Ovary (tissue), 3 donors: ENCODE measurements at regions not wholly inside any gene's neighbourhood (a gene's known extent, or its start where the extent isn't known, plus 50 kb on each side); places are given as distances from the start of the nearest gene placed in this dataset.

Experiments
- EP300 ChIP-seq: sonication (generic); formaldehyde crosslinking; IDR thresholded peaks from one replicate; pipeline ENCODE4 v1.6.1; 2017; ENCODE audit warnings: antibody characterized with exemption
- POLR2A ChIP-seq: fragments of 450-650 bp; IDR thresholded peaks from one replicate; pipeline ENCODE4 v1.6.1; 2017; ENCODE audit warnings: antibody characterized with exemption, mild to moderate bottlenecking, moderate library complexity
- TF ChIP-seq, protein P1 (sequence below), 3 donors: fragments of 450-650 bp in 2 of 3; fragments of 200-600 bp in 1 of 3; IDR thresholded peaks; one replicate each; pipeline versions ENCODE4 v1.5.1 to v1.8.0; 2016 to 2022; ENCODE audit warnings: antibody characterized with exemption in 3 of 3, mild to moderate bottlenecking in 1 of 3
- donor health status: DM: no; HTN: no; CAD: no.

DNA sequence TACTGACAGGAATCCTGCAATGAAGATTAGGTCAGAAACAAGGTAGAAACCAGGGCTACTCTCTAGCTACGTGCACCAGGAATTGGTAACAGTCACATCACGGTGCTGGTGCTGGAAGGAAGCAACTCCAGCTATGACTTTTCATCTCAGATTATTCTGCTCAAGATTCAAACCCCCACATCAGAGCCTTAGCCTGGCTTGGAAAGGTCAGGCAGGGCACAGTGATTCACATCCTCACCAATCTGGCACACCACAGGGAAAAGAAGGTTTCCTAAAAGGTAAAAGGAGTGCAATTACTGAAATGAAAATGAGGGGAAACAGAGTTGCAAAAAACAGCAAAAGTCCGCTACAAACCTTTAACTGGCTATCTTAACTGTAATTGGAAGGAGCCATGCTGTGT is 240.2 kb upstream of the NPSR1 start:
- TF ChIP-seq, protein P1, sequence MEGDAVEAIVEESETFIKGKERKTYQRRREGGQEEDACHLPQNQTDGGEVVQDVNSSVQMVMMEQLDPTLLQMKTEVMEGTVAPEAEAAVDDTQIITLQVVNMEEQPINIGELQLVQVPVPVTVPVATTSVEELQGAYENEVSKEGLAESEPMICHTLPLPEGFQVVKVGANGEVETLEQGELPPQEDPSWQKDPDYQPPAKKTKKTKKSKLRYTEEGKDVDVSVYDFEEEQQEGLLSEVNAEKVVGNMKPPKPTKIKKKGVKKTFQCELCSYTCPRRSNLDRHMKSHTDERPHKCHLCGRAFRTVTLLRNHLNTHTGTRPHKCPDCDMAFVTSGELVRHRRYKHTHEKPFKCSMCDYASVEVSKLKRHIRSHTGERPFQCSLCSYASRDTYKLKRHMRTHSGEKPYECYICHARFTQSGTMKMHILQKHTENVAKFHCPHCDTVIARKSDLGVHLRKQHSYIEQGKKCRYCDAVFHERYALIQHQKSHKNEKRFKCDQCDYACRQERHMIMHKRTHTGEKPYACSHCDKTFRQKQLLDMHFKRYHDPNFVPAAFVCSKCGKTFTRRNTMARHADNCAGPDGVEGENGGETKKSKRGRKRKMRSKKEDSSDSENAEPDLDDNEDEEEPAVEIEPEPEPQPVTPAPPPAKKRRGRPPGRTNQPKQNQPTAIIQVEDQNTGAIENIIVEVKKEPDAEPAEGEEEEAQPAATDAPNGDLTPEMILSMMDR (IDR thresholded peaks at IDR 0.05), result no peak
- TF ChIP-seq POLR2A (no peak), EP300 (no peak)
